GM12891 (cell line): ENCODE measurements at regions not wholly inside any gene's neighbourhood (a gene's known extent, or its start where the extent isn't known, plus 50 kb on each side); places are given as distances from the start of the nearest gene placed in this dataset.
"Not testable (repeated sequence)": the region's sequence is repeated elsewhere in the genome, so short reads cannot be mapped to it uniquely, and the experiment has no call there.

ENCODE experiments used
- DNase-seq: peaks from one replicate; pipeline ENCODE4 v3.0.0; 2011; ENCODE audit warnings: low spot score; ENCODE audit not compliant: insufficient read length
- FAIRE-seq: peaks from 2 replicates; lab custom pipeline; 2011; peaks lifted over from hg19 to GRCh38; lab: Jason Lieb, UNC
- PAX5 ChIP-seq: IDR thresholded peaks from 2 replicates; pipeline ENCODE4 v1.6.1; 2011; ENCODE audit warnings: low read length, moderate library complexity, mild to moderate bottlenecking; ENCODE audit not compliant: insufficient read depth, severe bottlenecking
- POLR2A ChIP-seq: IDR thresholded peaks from 2 replicates; pipeline ENCODE4 v1.6.1; 2011; ENCODE audit warnings: low read depth, low read length, control low read depth
- POLR2AphosphoS5 ChIP-seq: IDR thresholded peaks from 2 replicates; pipeline ENCODE4 v1.6.1; 2011; ENCODE audit warnings: low read depth, low read length, control low read depth
- POU2F2 ChIP-seq: IDR thresholded peaks from 2 replicates; pipeline ENCODE4 v1.6.1; 2011; ENCODE audit warnings: low read depth, mild to moderate bottlenecking, control low read depth, low read length, moderate library complexity
- SPI1 ChIP-seq: IDR thresholded peaks from 2 replicates; pipeline ENCODE4 v1.6.1; 2011; ENCODE audit warnings: low read depth, low read length, control low read depth
- TAF1 ChIP-seq: IDR thresholded peaks from 2 replicates; pipeline ENCODE4 v1.6.1; 2011; ENCODE audit warnings: low read depth, low read length, control low read depth

- no peak for DNase-seq
- TF ChIP-seq PAX5: no peak
- TF ChIP-seq POLR2AphosphoS5: no peak
- FAIRE-seq: no peak
Measured at GRCh38 chr5:124124711-124125229, 612.8 kb downstream of the CSNK1G3 start.

GRCh38 chr5:124121198-124121597 lies 609.2 kb downstream of the CSNK1G3 start:
- no peak for FAIRE-seq
- DNase-seq: no peak
- TF ChIP-seq POLR2A (no peak), POU2F2 (no peak), POLR2AphosphoS5 (no peak), SPI1 (no peak), PAX5 (no peak)

- TF ChIP-seq PAX5 (no peak), POLR2AphosphoS5 (no peak), POLR2A (no peak), TAF1 (no peak), POU2F2 (no peak)
- DNase-seq (no peak), FAIRE-seq (no peak)
Measured at GRCh38 chr5:124114911-124115310, 602.9 kb downstream of the CSNK1G3 start.

- no peak for TF ChIP-seq POLR2AphosphoS5
- TF ChIP-seq POLR2A: no peak
- TF ChIP-seq POU2F2: no peak
- no peak for TF ChIP-seq SPI1
- TF ChIP-seq TAF1: no peak
- TF ChIP-seq PAX5: no peak
- DNase-seq (no peak), FAIRE-seq (no peak)
Measured at GRCh38 chr5:124111886-124112285, 599.9 kb downstream of the CSNK1G3 start.

GRCh38 chr5:124110942-124111341 lies 599.0 kb downstream of the CSNK1G3 start:
- no peak for FAIRE-seq
- TF ChIP-seq TAF1 (no peak), PAX5 (no peak), POLR2AphosphoS5 (no peak), POU2F2 (no peak), SPI1 (no peak), POLR2A (no peak)
- no peak for DNase-seq

- DNase-seq: no peak
- TF ChIP-seq TAF1: no peak
- no peak for TF ChIP-seq PAX5
- no peak for TF ChIP-seq POLR2A
- TF ChIP-seq POU2F2: no peak
- TF ChIP-seq SPI1: no peak
- no peak for FAIRE-seq
Measured at GRCh38 chr5:124105326-124105725, 593.3 kb downstream of the CSNK1G3 start.

- FAIRE-seq (no peak), DNase-seq (no peak)
- TF ChIP-seq SPI1: no peak
- no peak for TF ChIP-seq POLR2AphosphoS5
Measured at GRCh38 chr5:124104821-124105220, 592.8 kb downstream of the CSNK1G3 start.

GRCh38 chr5:124104344-124104743 lies 592.4 kb downstream of the CSNK1G3 start:
- no peak for TF ChIP-seq POLR2A
- TF ChIP-seq POU2F2: no peak
- no peak for TF ChIP-seq PAX5
- TF ChIP-seq SPI1: no peak
- TF ChIP-seq TAF1: no peak
- no peak for TF ChIP-seq POLR2AphosphoS5
- DNase-seq (no peak), FAIRE-seq (no peak)

GRCh38 chr5:124103671-124104070 lies 591.7 kb downstream of the CSNK1G3 start:
- DNase-seq (no peak), FAIRE-seq (no peak)
- TF ChIP-seq SPI1 (no peak), PAX5 (no peak), POU2F2 (no peak), POLR2A (no peak), POLR2AphosphoS5 (no peak), TAF1 (no peak)

GRCh38 chr5:124103056-124103455 lies 591.1 kb downstream of the CSNK1G3 start:
- DNase-seq, FAIRE-seq: not testable (repeated sequence)

GRCh38 chr5:124102486-124102885 lies 590.5 kb downstream of the CSNK1G3 start:
- FAIRE-seq (no peak), DNase-seq (no peak)
- TF ChIP-seq POLR2A: no peak
- TF ChIP-seq TAF1: no peak
- no peak for TF ChIP-seq PAX5
- TF ChIP-seq SPI1: no peak
- no peak for TF ChIP-seq POU2F2
- TF ChIP-seq POLR2AphosphoS5: no peak
